Activated CD8-positive, alpha-beta T cell treated with anti-CD3 and anti-CD28 coated beads for 36 hours (primary cell): ENCODE measurements at regions not wholly inside any gene's neighbourhood (a gene's known extent, or its start where the extent isn't known, plus 50 kb on each side); places are given as distances from the start of the nearest gene placed in this dataset.

Source experiments
- ATAC-seq: fragments of 200-7000 bp; cut with Tn5 transposase; one replicate; pipeline ENCODE4 v1.10.0; 2021; ENCODE audit warnings: mild to moderate bottlenecking, moderate library complexity
- CTCF ChIA-PET: fragments of 350-600 bp; sonication (Branson Sonifier 250); formaldehyde crosslinking; loops from one replicate; lab custom pipeline; 2021; ENCODE audit warnings: antibody characterized with exemption; lab: Charles Lee
- POLR2A ChIA-PET: fragments of 350-600 bp; sonication (Branson Sonifier 250); formaldehyde crosslinking; loops from one replicate; lab custom pipeline; 2021; ENCODE audit warnings: antibody characterized with exemption; lab: Charles Lee
- DNase-seq: peaks from one replicate; pipeline ENCODE4 v3.0.0-alpha.2; 2020
- H3K27ac Mint-ChIP-seq: one replicate; pipeline ENCODE4 v1.8.0; 2021; ENCODE audit warnings: mild to moderate bottlenecking, mixed read lengths
- H3K27me3 Mint-ChIP-seq: one replicate; pipeline ENCODE4 v1.8.0; 2021; ENCODE audit warnings: mixed read lengths
- H3K36me3 Mint-ChIP-seq: one replicate; pipeline ENCODE4 v1.8.0; 2021; ENCODE audit warnings: low read depth, mixed read lengths
- H3K4me1 Mint-ChIP-seq: one replicate; pipeline ENCODE4 v1.8.0; 2021; ENCODE audit warnings: low read depth, mixed read lengths
- H3K4me3 Mint-ChIP-seq: one replicate; pipeline ENCODE4 v1.8.0; 2021; ENCODE audit warnings: mild to moderate bottlenecking, moderate library complexity, mixed read lengths
- H3K9me3 Mint-ChIP-seq: one replicate; pipeline ENCODE4 v1.8.0; 2021; ENCODE audit warnings: mixed read lengths
- intact Hi-C: fragments of 100-400 bp; cut with micrococcal nuclease; formaldehyde crosslinking; loops from one replicate; pipeline ENCODE4 v1.10.0; 2022
- TF ChIP-seq, protein P1 (sequence below): fragments of 200-600 bp; IDR thresholded peaks from one replicate; pipeline ENCODE4 v1.8.0; 2022; ENCODE audit warnings: antibody characterized with exemption, mild to moderate bottlenecking

DNA sequence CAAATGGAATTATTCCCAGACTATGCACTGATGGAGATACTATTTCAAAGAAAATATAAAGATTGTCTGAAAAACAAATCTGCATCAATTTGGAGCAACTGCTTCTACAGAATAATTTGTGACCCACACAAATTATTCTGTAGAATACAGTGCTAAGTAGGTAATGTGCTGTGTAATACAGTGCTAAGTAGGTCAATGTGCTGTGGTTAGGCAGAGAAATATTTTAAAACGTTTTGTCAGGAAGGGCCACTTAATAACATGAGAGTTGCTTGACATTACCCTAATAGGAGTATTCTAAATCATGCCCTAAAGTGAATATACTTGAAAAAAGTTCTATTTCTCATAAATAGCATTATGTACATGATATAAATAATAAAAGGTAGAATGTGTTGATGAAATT, 116.5 kb upstream of the KCND2 start:
- DNase-seq (no peak), ATAC-seq (no peak)
- no peaks in the 10 kb centered on the region for H3K36me3 Mint-ChIP-seq
- POLR2A ChIA-PET = no interaction called here
- H3K27ac Mint-ChIP-seq = no peak overlapping the region
- CTCF ChIA-PET = no interaction called here
- H3K4me1 Mint-ChIP-seq = no peaks in the 10 kb centered on the region
- H3K9me3 Mint-ChIP-seq = peaks cover 1% of the 10 kb centered on the region
- H3K4me3 Mint-ChIP-seq = no peak overlapping the region
- no peaks in the 10 kb centered on the region for H3K27me3 Mint-ChIP-seq
- intact Hi-C loops = no loop called here
- TF ChIP-seq, protein P1, sequence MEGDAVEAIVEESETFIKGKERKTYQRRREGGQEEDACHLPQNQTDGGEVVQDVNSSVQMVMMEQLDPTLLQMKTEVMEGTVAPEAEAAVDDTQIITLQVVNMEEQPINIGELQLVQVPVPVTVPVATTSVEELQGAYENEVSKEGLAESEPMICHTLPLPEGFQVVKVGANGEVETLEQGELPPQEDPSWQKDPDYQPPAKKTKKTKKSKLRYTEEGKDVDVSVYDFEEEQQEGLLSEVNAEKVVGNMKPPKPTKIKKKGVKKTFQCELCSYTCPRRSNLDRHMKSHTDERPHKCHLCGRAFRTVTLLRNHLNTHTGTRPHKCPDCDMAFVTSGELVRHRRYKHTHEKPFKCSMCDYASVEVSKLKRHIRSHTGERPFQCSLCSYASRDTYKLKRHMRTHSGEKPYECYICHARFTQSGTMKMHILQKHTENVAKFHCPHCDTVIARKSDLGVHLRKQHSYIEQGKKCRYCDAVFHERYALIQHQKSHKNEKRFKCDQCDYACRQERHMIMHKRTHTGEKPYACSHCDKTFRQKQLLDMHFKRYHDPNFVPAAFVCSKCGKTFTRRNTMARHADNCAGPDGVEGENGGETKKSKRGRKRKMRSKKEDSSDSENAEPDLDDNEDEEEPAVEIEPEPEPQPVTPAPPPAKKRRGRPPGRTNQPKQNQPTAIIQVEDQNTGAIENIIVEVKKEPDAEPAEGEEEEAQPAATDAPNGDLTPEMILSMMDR = no peak

DNA sequence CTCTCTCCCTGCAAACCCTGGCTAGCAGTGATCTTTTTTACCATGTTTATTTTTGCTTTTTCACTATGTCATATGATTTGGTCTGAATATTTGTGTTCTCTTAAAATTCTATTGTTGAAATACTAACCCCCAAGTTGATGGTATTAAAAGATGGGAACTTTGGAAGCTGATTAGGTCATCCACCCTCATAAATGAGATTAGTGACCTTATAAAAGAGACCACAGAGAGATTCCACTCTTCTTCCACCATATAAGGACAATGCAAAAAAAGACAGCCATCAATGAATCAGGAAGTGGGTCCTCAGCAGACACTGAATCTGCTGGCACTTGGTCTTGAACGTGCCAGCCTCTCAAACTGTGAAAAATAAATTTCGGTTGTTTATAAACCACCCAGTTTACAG, 112.8 kb upstream of the KCND2 start:
- Mint-ChIP-seq H3K36me3 (no peaks in the 10 kb centered on the region), H3K27me3 (no peaks in the 10 kb centered on the region), H3K4me3 (no peak overlapping the region), H3K9me3 (peaks cover 1% of the 10 kb centered on the region), H3K4me1 (no peaks in the 10 kb centered on the region), H3K27ac (no peak overlapping the region)
- TF ChIP-seq, protein P1 = no peak
- intact Hi-C loops = no loop called here
- ChIA-PET POLR2A (no interaction called here), CTCF (no interaction called here)
- ATAC-seq (no peak), DNase-seq (no peak)

DNA sequence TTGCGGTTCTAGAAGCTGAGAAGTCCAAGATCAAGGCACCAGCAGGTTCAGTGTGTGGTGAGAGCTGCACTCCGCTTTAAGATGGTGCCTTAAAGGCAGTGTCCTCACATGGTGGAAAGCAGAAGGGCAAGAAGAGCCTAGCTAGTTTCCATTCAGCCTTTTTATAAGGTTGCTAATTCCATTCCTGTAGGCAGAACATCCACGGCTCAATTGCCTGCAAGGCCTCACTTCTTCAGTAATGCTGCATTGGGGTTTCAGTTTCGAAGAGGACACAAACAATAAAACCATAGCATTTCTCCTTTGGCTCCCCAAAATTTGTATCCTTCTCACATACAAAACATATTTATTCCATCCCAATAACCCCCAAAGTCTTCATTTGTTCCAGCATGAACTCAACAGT, 109.5 kb upstream of the KCND2 start:
- no peak for DNase-seq
- Mint-ChIP-seq H3K4me3 (no peak overlapping the region), H3K27me3 (no peaks in the 10 kb centered on the region), H3K27ac (no peak overlapping the region), H3K9me3 (peaks cover 1% of the 10 kb centered on the region), H3K4me1 (no peaks in the 10 kb centered on the region), H3K36me3 (no peaks in the 10 kb centered on the region)
- CTCF ChIA-PET = no interaction called here
- TF ChIP-seq, protein P1 = no peak
- intact Hi-C loops = no loop called here
- POLR2A ChIA-PET = no interaction called here
- ATAC-seq = no peak

DNA sequence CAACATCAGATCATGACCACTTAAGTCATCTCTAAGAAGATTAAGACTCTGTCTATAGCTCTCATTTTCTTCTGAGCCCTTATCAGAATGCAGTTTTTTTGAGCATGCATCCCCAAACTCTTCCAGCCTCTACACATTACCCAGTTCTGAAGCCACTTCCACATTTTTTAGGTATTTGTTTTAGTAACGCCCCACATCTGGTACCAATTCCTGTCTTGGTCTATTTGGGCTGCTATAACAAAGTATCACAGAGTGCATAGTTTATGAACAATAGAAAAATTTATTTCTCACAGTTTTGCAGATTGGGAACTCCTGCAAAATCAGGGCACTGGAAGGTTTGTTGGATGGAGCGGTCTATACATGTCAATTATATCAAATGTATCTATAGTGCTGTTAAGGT, 107.7 kb upstream of the KCND2 start:
- H3K27me3 Mint-ChIP-seq = no peaks in the 10 kb centered on the region
- no peak overlapping the region for H3K27ac Mint-ChIP-seq
- peaks cover 1% of the 10 kb centered on the region for H3K9me3 Mint-ChIP-seq
- no peaks in the 10 kb centered on the region for H3K4me1 Mint-ChIP-seq
- TF ChIP-seq, protein P1 = no peak
- ATAC-seq (no peak), DNase-seq (no peak)
- intact Hi-C loops = no loop called here
- CTCF ChIA-PET = no interaction called here
- no peaks in the 10 kb centered on the region for H3K36me3 Mint-ChIP-seq
- H3K4me3 Mint-ChIP-seq = no peak overlapping the region
- POLR2A ChIA-PET = no interaction called here

DNA sequence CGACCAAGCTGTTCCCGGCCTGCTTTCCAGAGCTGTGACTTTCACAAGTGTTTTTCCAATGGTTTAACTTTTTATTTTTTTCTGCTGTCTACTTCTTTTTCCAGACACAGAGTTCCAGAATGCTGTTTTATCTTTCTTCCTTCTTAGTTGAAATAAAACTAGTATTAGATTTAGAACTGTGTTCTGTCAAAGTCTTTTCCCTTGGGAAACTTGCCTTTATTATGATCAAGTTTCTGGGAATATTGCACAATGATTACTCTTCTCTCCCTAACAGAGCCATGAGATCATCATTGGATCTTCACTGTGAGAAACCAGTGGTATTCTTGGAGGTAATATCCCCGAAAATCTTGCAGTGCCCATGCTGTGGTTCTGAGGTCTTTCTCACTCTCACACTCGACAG, 104.9 kb upstream of the KCND2 start:
- intact Hi-C loops = no loop called here
- DNase-seq (no peak), ATAC-seq (no peak)
- no peaks in the 10 kb centered on the region for H3K4me1 Mint-ChIP-seq
- POLR2A ChIA-PET = no interaction called here
- no peaks in the 10 kb centered on the region for H3K36me3 Mint-ChIP-seq
- TF ChIP-seq, protein P1 = no peak
- no peak overlapping the region for H3K4me3 Mint-ChIP-seq
- no peaks in the 10 kb centered on the region for H3K27me3 Mint-ChIP-seq
- H3K9me3 Mint-ChIP-seq = no peaks in the 10 kb centered on the region
- CTCF ChIA-PET = no interaction called here
- no peak overlapping the region for H3K27ac Mint-ChIP-seq
